Osteoblast (primary cell): ENCODE measurements at regions not wholly inside any gene's neighbourhood (a gene's known extent, or its start where the extent isn't known, plus 50 kb on each side); places are given as distances from the start of the nearest gene placed in this dataset.

ENCODE experiments used
- DNase-seq: peaks from one replicate; pipeline ENCODE4 v3.0.0; 2011; ENCODE audit warnings: low spot score, mixed read lengths; ENCODE audit not compliant: insufficient read length; ENCODE audit errors: missing footprints
- H2AFZ ChIP-seq: 2 replicates; pipeline ENCODE4 v1.6.0; 2011; ENCODE audit warnings: mild to moderate bottlenecking, low read length
- H3K27ac ChIP-seq: 2 replicates; pipeline ENCODE4 v1.5.1; 2011; ENCODE audit warnings: mild to moderate bottlenecking, low read depth, low read length, moderate library complexity
- H3K27me3 ChIP-seq: 2 replicates; pipeline ENCODE4 v1.6.0; 2012; ENCODE audit warnings: mild to moderate bottlenecking, control low read depth, inconsistent platforms, low read length, moderate library complexity; ENCODE audit not compliant: insufficient read depth
- H3K36me3 ChIP-seq: 2 replicates; pipeline ENCODE4 v1.5.1; 2011; ENCODE audit warnings: mild to moderate bottlenecking, low read length, control low read depth, moderate library complexity; ENCODE audit not compliant: insufficient read depth
- H3K4me1 ChIP-seq: 2 replicates; pipeline ENCODE4 v1.5.1; 2011; ENCODE audit warnings: mild to moderate bottlenecking, low read length, control low read depth, moderate library complexity; ENCODE audit not compliant: insufficient read depth
- H3K4me2 ChIP-seq: 2 replicates; pipeline ENCODE4 v1.6.0; 2011; ENCODE audit warnings: mild to moderate bottlenecking, low read length; ENCODE audit not compliant: insufficient read depth
- H3K4me3 ChIP-seq: fragments of 200-600 bp; sonication (generic); 3 replicates; pipeline ENCODE4 v1.5.1; 2012; ENCODE audit warnings: mild to moderate bottlenecking, low read length, inconsistent platforms; ENCODE audit not compliant: insufficient read depth
- H3K79me2 ChIP-seq: 2 replicates; pipeline ENCODE4 v1.6.0; 2012; ENCODE audit warnings: mild to moderate bottlenecking, low read length, control low read depth, inconsistent platforms; ENCODE audit not compliant: insufficient read depth
- H3K9me3 ChIP-seq: 2 replicates; pipeline ENCODE4 v1.5.1; 2011; ENCODE audit warnings: low read depth, low read length, control low read depth
- H4K20me1 ChIP-seq: 2 replicates; pipeline ENCODE4 v1.6.0; 2012; ENCODE audit warnings: mild to moderate bottlenecking, low read length, control low read depth; ENCODE audit not compliant: insufficient read depth
- TF ChIP-seq, protein P1 (sequence below): IDR thresholded peaks from 2 replicates; pipeline ENCODE4 v1.5.1; 2011; ENCODE audit warnings: mild to moderate bottlenecking, low read depth, low read length, moderate library complexity; ENCODE audit errors: extremely low read depth

GRCh38 chr14:71704210-71704609, 228.0 kb upstream of the RGS6 start:
- peaks cover 40% of the 10 kb centered on the region for H3K4me1 ChIP-seq
- no peaks in the 10 kb centered on the region for H3K27me3 ChIP-seq
- no peaks in the 10 kb centered on the region for H4K20me1 ChIP-seq
- peaks cover 61% of the 10 kb centered on the region for H3K36me3 ChIP-seq
- peak overlapping the region; percentile 87 for H3K27ac ChIP-seq
- no peaks in the 10 kb centered on the region for H3K9me3 ChIP-seq
- no peak overlapping the region for H3K4me3 ChIP-seq
- DNase-seq, result no peak
- peaks cover 7% of the 10 kb centered on the region for H3K79me2 ChIP-seq
- TF ChIP-seq, protein P1, sequence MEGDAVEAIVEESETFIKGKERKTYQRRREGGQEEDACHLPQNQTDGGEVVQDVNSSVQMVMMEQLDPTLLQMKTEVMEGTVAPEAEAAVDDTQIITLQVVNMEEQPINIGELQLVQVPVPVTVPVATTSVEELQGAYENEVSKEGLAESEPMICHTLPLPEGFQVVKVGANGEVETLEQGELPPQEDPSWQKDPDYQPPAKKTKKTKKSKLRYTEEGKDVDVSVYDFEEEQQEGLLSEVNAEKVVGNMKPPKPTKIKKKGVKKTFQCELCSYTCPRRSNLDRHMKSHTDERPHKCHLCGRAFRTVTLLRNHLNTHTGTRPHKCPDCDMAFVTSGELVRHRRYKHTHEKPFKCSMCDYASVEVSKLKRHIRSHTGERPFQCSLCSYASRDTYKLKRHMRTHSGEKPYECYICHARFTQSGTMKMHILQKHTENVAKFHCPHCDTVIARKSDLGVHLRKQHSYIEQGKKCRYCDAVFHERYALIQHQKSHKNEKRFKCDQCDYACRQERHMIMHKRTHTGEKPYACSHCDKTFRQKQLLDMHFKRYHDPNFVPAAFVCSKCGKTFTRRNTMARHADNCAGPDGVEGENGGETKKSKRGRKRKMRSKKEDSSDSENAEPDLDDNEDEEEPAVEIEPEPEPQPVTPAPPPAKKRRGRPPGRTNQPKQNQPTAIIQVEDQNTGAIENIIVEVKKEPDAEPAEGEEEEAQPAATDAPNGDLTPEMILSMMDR, result no peak
- no peak overlapping the region for H3K4me2 ChIP-seq
- no peak overlapping the region for H2AFZ ChIP-seq

- peaks cover 11% of the 10 kb centered on the region for H3K79me2 ChIP-seq
- no peaks in the 10 kb centered on the region for H3K27me3 ChIP-seq
- H2AFZ ChIP-seq, result no peak overlapping the region
- DNase-seq, result no peak
- TF ChIP-seq, protein P1, result peak; percentile 33
- H3K9me3 ChIP-seq, result no peaks in the 10 kb centered on the region
- H3K27ac ChIP-seq, result peak overlapping the region; percentile 87
- no peak overlapping the region for H3K4me3 ChIP-seq
- no peaks in the 10 kb centered on the region for H4K20me1 ChIP-seq
- peaks cover 47% of the 10 kb centered on the region for H3K4me1 ChIP-seq
- peaks cover 61% of the 10 kb centered on the region for H3K36me3 ChIP-seq
- peak overlapping the region; percentile 25 for H3K4me2 ChIP-seq
Measured at GRCh38 chr14:71705460-71705859, 226.8 kb upstream of the RGS6 start.

DNA sequence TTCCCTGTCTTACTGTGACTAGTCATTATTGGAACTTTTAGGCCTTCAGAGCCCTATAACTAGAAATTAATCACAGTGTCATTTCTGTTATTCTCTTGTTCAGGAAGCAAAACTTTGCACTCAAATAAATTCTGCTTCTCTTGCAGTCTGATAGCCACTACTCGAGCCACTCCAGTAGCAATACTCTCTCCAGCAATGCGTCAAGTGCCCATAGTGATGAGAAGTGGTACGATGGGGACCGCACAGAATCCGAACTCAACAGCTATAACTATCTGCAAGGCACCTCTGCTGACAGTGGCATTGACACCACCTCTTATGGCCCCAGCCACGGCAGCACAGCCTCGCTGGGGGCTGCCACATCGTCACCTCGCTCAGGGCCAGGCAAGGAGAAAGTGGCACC, 223.2 kb upstream of the RGS6 start:
- Histone ChIP-seq H3K27ac (peak overlapping the region; percentile 97), H3K4me1 (peaks cover 58% of the 10 kb centered on the region), H3K79me2 (peaks cover 16% of the 10 kb centered on the region), H3K36me3 (peaks cover 54% of the 10 kb centered on the region), H3K27me3 (no peaks in the 10 kb centered on the region), H4K20me1 (no peaks in the 10 kb centered on the region), H3K4me3 (no peak overlapping the region), H3K4me2 (no peak overlapping the region), H3K9me3 (no peaks in the 10 kb centered on the region), H2AFZ (no peak overlapping the region)
- DNase-seq, result no peak
- TF ChIP-seq, protein P1, result no peak

GRCh38 chr14:71709987-71710386, 222.2 kb upstream of the RGS6 start:
- H3K4me1 ChIP-seq, result peaks cover 57% of the 10 kb centered on the region
- no peaks in the 10 kb centered on the region for H3K9me3 ChIP-seq
- TF ChIP-seq, protein P1, result no peak
- no peak overlapping the region for H2AFZ ChIP-seq
- no peak overlapping the region for H3K4me2 ChIP-seq
- no peaks in the 10 kb centered on the region for H3K27me3 ChIP-seq
- H3K36me3 ChIP-seq, result peaks cover 45% of the 10 kb centered on the region
- no peaks in the 10 kb centered on the region for H4K20me1 ChIP-seq
- H3K4me3 ChIP-seq, result no peak overlapping the region
- DNase-seq, result no peak
- H3K79me2 ChIP-seq, result peaks cover 14% of the 10 kb centered on the region
- H3K27ac ChIP-seq, result peak overlapping the region; percentile 97
